IPS DF 6.9 (cell line): ENCODE measurements at regions not wholly inside any gene's neighbourhood (a gene's known extent, or its start where the extent isn't known, plus 50 kb on each side); places are given as distances from the start of the nearest gene placed in this dataset.
"Not testable (repeated sequence)": the region's sequence is repeated elsewhere in the genome, so short reads cannot be mapped to it uniquely, and the experiment has no call there.

Experiments used
- DNase-seq: peaks from one replicate; pipeline ENCODE4 v3.0.0-alpha.2; 2013; ENCODE audit warnings: low read depth, low spot score
- H3K27ac ChIP-seq: one replicate; pipeline ENCODE4 v1.5.1; 2013; ENCODE audit warnings: low read length, control low read depth
- H3K27me3 ChIP-seq: 2 replicates; pipeline ENCODE4 v1.6.1; 2013; ENCODE audit warnings: mild to moderate bottlenecking, low read length; ENCODE audit not compliant: control insufficient read depth, insufficient read depth
- H3K36me3 ChIP-seq: 2 replicates; pipeline ENCODE4 v1.6.1; 2013; ENCODE audit warnings: low read length; ENCODE audit not compliant: control insufficient read depth, insufficient read depth
- H3K4me1 ChIP-seq: 2 replicates; pipeline ENCODE4 v1.6.1; 2013; ENCODE audit warnings: low read length; ENCODE audit not compliant: control insufficient read depth, insufficient read depth
- H3K4me3 ChIP-seq: 2 replicates; pipeline ENCODE4 v1.5.1; 2013; ENCODE audit warnings: mild to moderate bottlenecking, low read length
- H3K9me3 ChIP-seq: 2 replicates; pipeline ENCODE4 v1.6.1; 2013; ENCODE audit warnings: low read length, inconsistent platforms; ENCODE audit not compliant: control insufficient read depth, insufficient read depth
- WGBS: extraction: QIAGEN DNeasy Blood & Tissue Kit; methylation state at CpG from one replicate; pipeline ENCODE4 v1.1.7; 2013; ENCODE audit warnings: mixed read lengths, missing lambda C conversion rate; ENCODE audit not compliant: insufficient read length, insufficient coverage; 5-methylcytosine and 5-hydroxymethylcytosine counted together

GRCh38 chr12:124378926-124379325 lies 84.0 kb downstream of the RFLNA start:
- H3K27me3 ChIP-seq: no peaks in the 10 kb centered on the region
- peaks cover 13% of the 10 kb centered on the region for H3K36me3 ChIP-seq
- no peaks in the 10 kb centered on the region; the same call in 1 of the 2 replicates for H3K4me1 ChIP-seq
- no peak overlapping the region for H3K27ac ChIP-seq
- no CpG with 5 or more reads among the region's 13 CpGs for WGBS
- H3K9me3 ChIP-seq: no peaks in the 10 kb centered on the region
- DNase-seq: no peak
- H3K4me3 ChIP-seq: no peak overlapping the region

- no peak for DNase-seq
- no peak overlapping the region for H3K27ac ChIP-seq
- H3K36me3 ChIP-seq: peaks cover 8% of the 10 kb centered on the region
- no peaks in the 10 kb centered on the region for H3K27me3 ChIP-seq
- no peak overlapping the region for H3K4me3 ChIP-seq
- 100% methylated on average over 4 of the region's 26 CpGs for WGBS
- H3K9me3 ChIP-seq: no peaks in the 10 kb centered on the region
- H3K4me1 ChIP-seq: no peaks in the 10 kb centered on the region
Observed at GRCh38 chr12:124377981-124378509, 83.2 kb downstream of the RFLNA start.

DNA sequence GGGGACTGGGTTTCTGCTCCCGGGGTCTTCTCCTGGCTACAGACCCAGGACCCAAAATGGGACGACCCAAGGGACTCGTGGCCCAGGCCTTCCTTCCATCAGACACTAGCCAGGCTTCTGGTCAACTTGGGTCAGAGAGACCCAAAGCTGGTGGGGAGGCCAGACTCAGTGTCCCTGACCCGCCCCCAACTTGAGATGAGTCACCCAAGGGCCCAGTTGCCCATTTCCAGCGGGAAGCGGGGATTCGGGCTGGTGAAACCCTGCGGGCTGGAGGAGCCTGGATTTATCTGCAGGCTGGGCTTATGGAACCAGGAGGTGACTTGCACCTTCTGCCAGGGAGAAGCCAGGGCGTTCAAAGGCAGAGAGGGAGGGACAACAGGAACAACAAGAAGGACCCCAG lies 81.5 kb downstream of the RFLNA start:
- DNase-seq: no peak
- Histone ChIP-seq H3K27me3 (no peaks in the 10 kb centered on the region), H3K4me3 (no peak overlapping the region), H3K9me3 (no peaks in the 10 kb centered on the region), H3K36me3 (peaks cover 13% of the 10 kb centered on the region), H3K4me1 (no peaks in the 10 kb centered on the region), H3K27ac (no peak overlapping the region)
- no CpG with 5 or more reads among the region's 9 CpGs for WGBS

GRCh38 chr12:124375789-124376175 lies 80.9 kb downstream of the RFLNA start:
- no CpG with 5 or more reads among the region's 14 CpGs for WGBS

DNA sequence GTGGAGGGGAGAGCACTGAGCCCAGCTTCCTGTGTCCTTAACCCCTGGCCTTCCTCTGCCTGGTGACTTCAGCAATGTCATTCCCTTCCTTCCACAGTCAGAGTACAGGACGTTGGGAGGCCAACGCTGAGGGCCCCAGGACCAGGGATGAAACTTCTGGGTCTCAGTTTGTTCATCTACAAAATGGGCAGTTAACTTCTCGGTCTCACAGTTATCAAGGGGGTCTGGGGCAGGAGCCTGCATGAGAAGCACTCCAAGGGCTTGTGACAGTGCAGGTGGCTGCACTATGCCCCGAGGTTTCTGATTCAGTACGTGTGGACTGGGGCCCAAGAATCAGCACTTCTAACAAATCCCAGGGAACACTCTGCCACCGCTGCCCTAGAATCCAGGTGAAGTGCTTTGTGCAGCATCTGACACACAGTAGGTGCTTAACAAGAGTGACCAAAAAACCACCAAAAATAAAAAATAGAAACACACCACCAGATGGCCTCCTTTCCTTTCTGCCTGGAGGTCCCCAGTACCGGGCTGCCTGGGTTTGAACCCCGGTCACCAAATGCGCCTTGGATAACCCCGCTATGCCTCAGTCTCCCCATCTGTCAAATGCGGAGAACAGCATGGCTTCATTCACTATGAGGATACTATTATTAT lies 80.4 kb downstream of the RFLNA start:
- Histone ChIP-seq H3K36me3 (peaks cover 24% of the 10 kb centered on the region), H3K4me1 (no peaks in the 10 kb centered on the region), H3K9me3 (no peaks in the 10 kb centered on the region), H3K27ac (no peak overlapping the region), H3K4me3 (no peak overlapping the region), H3K27me3 (no peaks in the 10 kb centered on the region)
- no peak for DNase-seq
- WGBS: no CpG with 5 or more reads among the region's 11 CpGs

More at GRCh38 chr12:124375789-124376175, 80.9 kb downstream of the RFLNA start:
- Histone ChIP-seq H3K27me3 (no peaks in the 10 kb centered on the region), H3K27ac (no peak overlapping the region), H3K4me1 (no peaks in the 10 kb centered on the region), H3K4me3 (no peak overlapping the region), H3K36me3 (peaks cover 20% of the 10 kb centered on the region), H3K9me3 (no peaks in the 10 kb centered on the region)
- DNase-seq: no peak

DNA sequence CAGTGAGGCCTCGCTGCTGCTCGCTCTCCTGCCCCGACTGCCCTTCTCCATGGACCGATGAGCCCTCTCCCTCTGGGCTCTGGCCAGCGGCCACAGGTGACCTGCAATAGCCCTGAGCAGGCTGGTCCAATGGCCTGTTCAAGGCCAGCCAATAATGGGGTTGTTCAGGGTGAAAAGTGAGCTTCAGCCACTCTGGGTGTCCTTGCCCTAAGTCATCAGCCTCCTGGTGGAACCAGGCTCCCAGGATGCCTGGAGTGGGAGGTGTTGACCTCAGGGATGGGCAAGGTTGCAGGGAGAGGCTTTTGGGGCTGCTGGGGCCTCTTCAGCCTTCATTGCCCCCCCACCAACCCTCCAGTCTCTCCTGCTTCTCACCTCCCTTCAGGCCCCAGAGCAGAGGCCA lies 79.7 kb downstream of the RFLNA start:
- no peak overlapping the region for H3K4me3 ChIP-seq
- no peaks in the 10 kb centered on the region for H3K4me1 ChIP-seq
- DNase-seq: no peak
- no peaks in the 10 kb centered on the region for H3K27me3 ChIP-seq
- peaks cover 25% of the 10 kb centered on the region for H3K36me3 ChIP-seq
- no peak overlapping the region for H3K27ac ChIP-seq
- WGBS: no CpG with 5 or more reads among the region's 5 CpGs
- no peaks in the 10 kb centered on the region for H3K9me3 ChIP-seq

- Histone ChIP-seq H3K27ac (no peak overlapping the region), H3K4me3 (no peak overlapping the region), H3K36me3 (peaks cover 28% of the 10 kb centered on the region), H3K9me3 (no peaks in the 10 kb centered on the region), H3K27me3 (no peaks in the 10 kb centered on the region), H3K4me1 (no peaks in the 10 kb centered on the region; the same call in 1 of the 2 replicates)
- no CpG with 5 or more reads among the region's 17 CpGs for WGBS
- no peak for DNase-seq
Observed at GRCh38 chr12:124374147-124374546, 79.3 kb downstream of the RFLNA start.

GRCh38 chr12:124373701-124374100 lies 78.8 kb downstream of the RFLNA start:
- H3K27me3 ChIP-seq, H3K4me3 ChIP-seq, H3K4me1 ChIP-seq, H3K27ac ChIP-seq, DNase-seq, H3K9me3 ChIP-seq: not testable (repeated sequence)
- WGBS: no CpG with 5 or more reads among the region's 21 CpGs
- peaks cover 28% of the 10 kb centered on the region for H3K36me3 ChIP-seq

GRCh38 chr12:124372831-124373230 lies 77.9 kb downstream of the RFLNA start:
- DNase-seq: no peak
- no peak overlapping the region for H3K27ac ChIP-seq
- no peak overlapping the region for H3K4me3 ChIP-seq
- no peaks in the 10 kb centered on the region for H3K9me3 ChIP-seq
- no peaks in the 10 kb centered on the region; the same call in 1 of the 2 replicates for H3K4me1 ChIP-seq
- no CpG with 5 or more reads among the region's 13 CpGs for WGBS
- H3K27me3 ChIP-seq: no peaks in the 10 kb centered on the region
- peaks cover 28% of the 10 kb centered on the region for H3K36me3 ChIP-seq

DNA sequence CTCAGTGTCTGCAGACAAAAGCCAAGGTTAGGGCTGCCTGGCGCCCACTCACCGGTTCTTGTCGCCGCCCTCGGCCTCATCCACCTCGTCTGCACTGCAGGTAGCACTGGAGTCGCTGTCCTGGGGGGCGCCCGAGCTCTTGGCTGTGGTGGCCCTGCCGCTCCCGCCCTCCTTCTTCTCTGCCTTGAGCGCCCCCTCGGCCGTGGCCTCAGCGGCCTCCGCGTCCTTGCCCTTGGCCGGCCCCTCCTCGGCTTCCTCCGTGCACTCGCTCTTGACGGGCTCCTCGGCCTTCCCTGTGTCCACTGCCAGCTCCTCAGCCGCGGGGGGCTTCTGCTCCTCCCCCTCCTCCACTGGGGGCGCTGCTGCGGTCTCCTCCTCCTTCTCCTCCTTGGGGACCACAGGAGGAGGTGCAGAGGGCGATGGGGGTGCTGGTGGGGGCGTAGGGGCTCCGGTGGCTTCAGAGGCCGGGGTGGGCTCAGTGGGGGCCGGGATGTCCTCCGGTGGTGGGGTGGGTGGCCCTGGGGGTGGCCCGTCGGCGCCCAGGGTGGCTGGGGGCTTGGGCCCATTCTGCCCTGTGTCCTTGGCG lies 77.2 kb downstream of the RFLNA start:
- no peaks in the 10 kb centered on the region for H3K27me3 ChIP-seq
- no peaks in the 10 kb centered on the region for H3K9me3 ChIP-seq
- no peak overlapping the region for H3K4me3 ChIP-seq
- WGBS: no CpG with 5 or more reads among the region's 37 CpGs
- DNase-seq: no peak
- no peak overlapping the region for H3K27ac ChIP-seq
- H3K4me1 ChIP-seq: no peaks in the 10 kb centered on the region; the same call in 1 of the 2 replicates
- H3K36me3 ChIP-seq: peaks cover 28% of the 10 kb centered on the region
